ENCODE measurements at regions not wholly inside any gene's neighbourhood (a gene's known extent, or its start where the extent isn't known, plus 50 kb on each side); places are given as distances from the start of the nearest gene placed in this dataset.

DNA sequence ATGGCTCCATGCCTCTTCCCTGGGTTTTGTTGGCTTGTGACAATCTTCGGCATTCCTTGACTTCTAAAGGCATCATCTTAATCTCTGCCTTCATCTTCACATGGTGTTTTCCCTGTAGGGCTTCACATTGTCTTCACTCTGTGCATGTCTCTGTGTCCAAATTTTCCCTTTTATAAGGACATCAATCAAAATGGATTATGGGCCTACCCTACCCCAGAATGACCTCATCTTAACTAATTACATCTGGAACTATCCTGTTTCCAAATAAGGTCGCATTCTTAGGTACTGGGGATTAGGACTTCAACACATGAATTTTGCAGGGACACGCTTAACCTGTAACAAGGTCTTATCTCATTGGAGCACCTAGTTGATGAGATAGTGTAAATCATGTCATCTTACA, 290.3 kb upstream of the KLF12 start:
- TF ChIP-seq, protein P1, sequence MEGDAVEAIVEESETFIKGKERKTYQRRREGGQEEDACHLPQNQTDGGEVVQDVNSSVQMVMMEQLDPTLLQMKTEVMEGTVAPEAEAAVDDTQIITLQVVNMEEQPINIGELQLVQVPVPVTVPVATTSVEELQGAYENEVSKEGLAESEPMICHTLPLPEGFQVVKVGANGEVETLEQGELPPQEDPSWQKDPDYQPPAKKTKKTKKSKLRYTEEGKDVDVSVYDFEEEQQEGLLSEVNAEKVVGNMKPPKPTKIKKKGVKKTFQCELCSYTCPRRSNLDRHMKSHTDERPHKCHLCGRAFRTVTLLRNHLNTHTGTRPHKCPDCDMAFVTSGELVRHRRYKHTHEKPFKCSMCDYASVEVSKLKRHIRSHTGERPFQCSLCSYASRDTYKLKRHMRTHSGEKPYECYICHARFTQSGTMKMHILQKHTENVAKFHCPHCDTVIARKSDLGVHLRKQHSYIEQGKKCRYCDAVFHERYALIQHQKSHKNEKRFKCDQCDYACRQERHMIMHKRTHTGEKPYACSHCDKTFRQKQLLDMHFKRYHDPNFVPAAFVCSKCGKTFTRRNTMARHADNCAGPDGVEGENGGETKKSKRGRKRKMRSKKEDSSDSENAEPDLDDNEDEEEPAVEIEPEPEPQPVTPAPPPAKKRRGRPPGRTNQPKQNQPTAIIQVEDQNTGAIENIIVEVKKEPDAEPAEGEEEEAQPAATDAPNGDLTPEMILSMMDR (conservative IDR thresholded peaks at IDR 0.05; ENCODE audit: low read depth, low read length): no peak
- no peak for TF ChIP-seq EZH2 (IDR thresholded peaks at IDR 0.05; ENCODE audit: borderline replicate concordance, low read depth, low read length, poor library complexity, severe bottlenecking)
